ENCODE measurements at regions not wholly inside any gene's neighbourhood (a gene's known extent, or its start where the extent isn't known, plus 50 kb on each side); places are given as distances from the start of the nearest gene placed in this dataset.

- no peaks in the 10 kb centered on the region for H3K36me3 Mint-ChIP-seq (ENCODE audit: low read depth)
- H3K4me1 Mint-ChIP-seq: no peaks in the 10 kb centered on the region
- H3K4me3 Mint-ChIP-seq: no peak overlapping the region
- no peak for TF ChIP-seq CTCF (conservative IDR thresholded peaks at IDR 0.05)
- H3K27me3 Mint-ChIP-seq (ENCODE audit: low read depth): peaks cover 75% of the 10 kb centered on the region
- no peak for DNase-seq (ENCODE audit: low read depth, low spot score)
- H3K9me3 Mint-ChIP-seq: no peaks in the 10 kb centered on the region
- H3K27ac Mint-ChIP-seq (ENCODE audit: unreplicated experiment): no peak overlapping the region
Observed at GRCh38 chr12:107955966-107956643, 173.0 kb upstream of the WSCD2 start.

DNA sequence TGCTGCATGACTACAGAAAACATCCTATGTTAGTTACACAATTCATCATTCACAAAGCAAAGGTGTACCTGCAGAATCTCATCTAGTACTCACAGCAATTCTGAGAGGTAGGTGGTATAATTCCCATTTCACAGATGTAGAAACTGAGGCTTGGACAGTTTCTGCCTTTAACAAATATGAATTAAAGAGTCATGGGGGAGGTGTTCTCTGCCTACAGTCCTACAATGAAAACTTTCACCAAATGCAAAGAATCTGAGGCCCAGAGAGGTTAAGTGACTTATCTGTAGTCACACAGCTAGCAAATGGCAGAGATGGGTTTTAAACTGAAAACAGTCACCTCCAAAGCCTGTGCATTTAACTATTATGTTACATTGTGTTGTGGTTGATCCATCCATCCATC, 171.6 kb upstream of the WSCD2 start:
- Mint-ChIP-seq H3K27ac (ENCODE audit: unreplicated experiment) (no peak overlapping the region), H3K4me3 (no peak overlapping the region), H3K9me3 (no peaks in the 10 kb centered on the region), H3K27me3 (ENCODE audit: low read depth) (peaks cover 68% of the 10 kb centered on the region), H3K36me3 (ENCODE audit: low read depth) (no peaks in the 10 kb centered on the region), H3K4me1 (no peaks in the 10 kb centered on the region)
- no peak for DNase-seq (ENCODE audit: low read depth, low spot score)
- TF ChIP-seq CTCF (conservative IDR thresholded peaks at IDR 0.05): no peak

- Mint-ChIP-seq H3K9me3 (no peaks in the 10 kb centered on the region), H3K36me3 (ENCODE audit: low read depth) (no peaks in the 10 kb centered on the region), H3K4me3 (no peak overlapping the region), H3K27me3 (ENCODE audit: low read depth) (peaks cover 59% of the 10 kb centered on the region), H3K27ac (ENCODE audit: unreplicated experiment) (no peak overlapping the region), H3K4me1 (no peaks in the 10 kb centered on the region)
- TF ChIP-seq CTCF (conservative IDR thresholded peaks at IDR 0.05): no peak
- no peak for DNase-seq (ENCODE audit: low read depth, low spot score)
Observed at GRCh38 chr12:107963635-107964034, 165.5 kb upstream of the WSCD2 start.

DNA sequence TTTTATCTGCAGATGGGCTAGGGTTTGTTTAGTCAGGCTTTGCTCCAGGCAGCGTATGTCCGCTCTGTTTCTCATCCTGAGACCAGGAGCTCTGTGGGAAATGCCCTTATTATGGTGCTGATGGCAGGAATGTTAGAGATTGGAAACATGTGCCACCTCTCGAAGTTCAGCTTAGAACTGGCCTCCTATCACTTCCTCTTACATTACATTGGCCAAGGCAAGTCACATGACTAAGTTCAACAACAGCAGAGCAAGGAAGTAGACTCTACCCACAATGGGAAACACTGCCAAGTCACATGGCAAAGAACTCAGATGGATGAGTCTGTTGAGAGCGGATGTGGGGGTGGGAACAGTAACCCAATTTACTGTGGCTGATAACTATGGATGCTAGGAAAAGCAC, 161.9 kb upstream of the WSCD2 start:
- peaks cover 59% of the 10 kb centered on the region for H3K27me3 Mint-ChIP-seq (ENCODE audit: low read depth)
- no peak for DNase-seq (ENCODE audit: low read depth, low spot score)
- no peak for TF ChIP-seq CTCF (conservative IDR thresholded peaks at IDR 0.05)
- H3K27ac Mint-ChIP-seq (ENCODE audit: unreplicated experiment): no peak overlapping the region
- no peaks in the 10 kb centered on the region for H3K4me1 Mint-ChIP-seq
- H3K4me3 Mint-ChIP-seq: no peak overlapping the region
- H3K36me3 Mint-ChIP-seq (ENCODE audit: low read depth): no peaks in the 10 kb centered on the region
- no peaks in the 10 kb centered on the region for H3K9me3 Mint-ChIP-seq

- Mint-ChIP-seq H3K9me3 (peaks cover 3% of the 10 kb centered on the region), H3K27ac (ENCODE audit: unreplicated experiment) (no peak overlapping the region), H3K27me3 (ENCODE audit: low read depth) (peaks cover 63% of the 10 kb centered on the region), H3K4me1 (no peaks in the 10 kb centered on the region), H3K36me3 (ENCODE audit: low read depth) (no peaks in the 10 kb centered on the region), H3K4me3 (no peak overlapping the region)
- DNase-seq (ENCODE audit: low read depth, low spot score): no peak
- TF ChIP-seq CTCF (conservative IDR thresholded peaks at IDR 0.05): no peak
Observed at GRCh38 chr12:107973950-107974349, 155.1 kb upstream of the WSCD2 start.
